GM12873 (cell line): ENCODE measurements at regions not wholly inside any gene's neighbourhood (a gene's known extent, or its start where the extent isn't known, plus 50 kb on each side); places are given as distances from the start of the nearest gene placed in this dataset.

Source experiments
- TF ChIP-seq, protein P1 (sequence below): IDR thresholded peaks from 2 replicates; pipeline ENCODE4 v1.5.1; 2012; ENCODE audit warnings: low read depth, mild to moderate bottlenecking, moderate library complexity, low read length, control low read depth; ENCODE audit not compliant: insufficient read depth; ENCODE audit errors: missing control alignments

DNA sequence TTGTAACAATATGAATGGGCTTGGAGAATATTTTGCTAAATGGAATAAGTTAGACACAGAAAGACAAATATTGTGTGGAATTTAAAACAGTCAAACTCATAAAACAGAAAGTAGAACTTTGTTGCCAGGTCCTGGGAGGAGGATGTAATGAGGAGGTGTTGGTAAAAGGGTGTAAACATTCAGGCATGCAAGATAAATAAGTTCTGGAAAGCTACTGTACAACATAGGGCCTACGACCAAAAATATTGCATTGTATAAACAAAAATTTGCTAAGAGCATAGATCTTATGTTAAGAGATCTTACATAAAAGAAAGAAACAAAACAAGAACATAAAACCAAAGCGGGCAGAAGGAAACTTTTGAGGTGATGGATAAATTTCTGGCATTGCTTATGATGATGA lies 1907.8 kb upstream of the PCDH20 start:
- TF ChIP-seq, protein P1, sequence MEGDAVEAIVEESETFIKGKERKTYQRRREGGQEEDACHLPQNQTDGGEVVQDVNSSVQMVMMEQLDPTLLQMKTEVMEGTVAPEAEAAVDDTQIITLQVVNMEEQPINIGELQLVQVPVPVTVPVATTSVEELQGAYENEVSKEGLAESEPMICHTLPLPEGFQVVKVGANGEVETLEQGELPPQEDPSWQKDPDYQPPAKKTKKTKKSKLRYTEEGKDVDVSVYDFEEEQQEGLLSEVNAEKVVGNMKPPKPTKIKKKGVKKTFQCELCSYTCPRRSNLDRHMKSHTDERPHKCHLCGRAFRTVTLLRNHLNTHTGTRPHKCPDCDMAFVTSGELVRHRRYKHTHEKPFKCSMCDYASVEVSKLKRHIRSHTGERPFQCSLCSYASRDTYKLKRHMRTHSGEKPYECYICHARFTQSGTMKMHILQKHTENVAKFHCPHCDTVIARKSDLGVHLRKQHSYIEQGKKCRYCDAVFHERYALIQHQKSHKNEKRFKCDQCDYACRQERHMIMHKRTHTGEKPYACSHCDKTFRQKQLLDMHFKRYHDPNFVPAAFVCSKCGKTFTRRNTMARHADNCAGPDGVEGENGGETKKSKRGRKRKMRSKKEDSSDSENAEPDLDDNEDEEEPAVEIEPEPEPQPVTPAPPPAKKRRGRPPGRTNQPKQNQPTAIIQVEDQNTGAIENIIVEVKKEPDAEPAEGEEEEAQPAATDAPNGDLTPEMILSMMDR, result no peak

DNA sequence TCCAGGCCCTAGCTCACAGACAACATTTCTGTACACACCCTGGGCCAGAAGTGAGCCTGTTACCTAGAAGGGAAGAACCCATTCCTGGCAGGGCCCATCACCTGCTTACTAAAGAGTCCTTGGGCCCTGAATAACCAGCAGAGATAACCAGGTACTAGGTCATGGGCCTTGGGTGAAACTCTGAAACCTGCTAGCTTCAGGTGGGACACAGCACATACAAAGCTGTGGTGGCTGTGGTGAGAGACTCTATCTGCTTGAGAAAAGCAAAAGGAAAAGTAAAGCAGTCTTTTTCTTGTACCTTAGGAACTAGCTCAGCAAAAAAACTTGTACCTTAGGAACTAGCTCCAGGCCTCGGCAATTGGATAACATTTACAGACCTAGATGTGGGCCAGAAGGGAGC lies 1895.9 kb upstream of the PCDH20 start:
- TF ChIP-seq, protein P1, result no peak

DNA sequence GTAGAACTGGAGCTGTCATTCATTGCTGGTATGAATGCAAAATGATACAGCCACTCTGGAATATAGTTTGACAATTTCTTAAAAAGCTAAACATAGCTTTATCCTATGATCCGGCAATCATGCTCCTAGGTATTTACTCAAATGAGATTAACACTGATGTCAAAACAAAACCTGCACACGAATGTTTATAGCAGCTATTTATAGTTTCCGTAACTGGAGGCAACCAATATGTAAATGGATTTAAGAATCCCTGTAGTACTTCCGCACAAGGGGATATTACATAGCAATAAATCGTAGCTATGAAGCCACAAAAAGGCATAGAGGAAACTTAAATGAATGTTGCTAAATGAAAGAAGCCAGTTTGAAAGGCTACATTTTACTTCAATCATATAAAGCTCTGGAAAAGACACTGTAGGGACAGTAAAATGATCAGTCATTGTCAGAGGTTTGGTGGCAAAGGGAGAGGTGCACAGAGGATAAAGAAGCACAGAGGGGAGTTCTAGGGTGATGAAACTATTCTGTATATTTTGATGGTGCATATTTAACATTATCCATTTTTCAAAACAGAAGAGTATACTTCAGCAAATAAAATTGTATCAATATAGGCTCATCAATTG lies 1893.0 kb upstream of the PCDH20 start:
- TF ChIP-seq, protein P1, result no peak

DNA sequence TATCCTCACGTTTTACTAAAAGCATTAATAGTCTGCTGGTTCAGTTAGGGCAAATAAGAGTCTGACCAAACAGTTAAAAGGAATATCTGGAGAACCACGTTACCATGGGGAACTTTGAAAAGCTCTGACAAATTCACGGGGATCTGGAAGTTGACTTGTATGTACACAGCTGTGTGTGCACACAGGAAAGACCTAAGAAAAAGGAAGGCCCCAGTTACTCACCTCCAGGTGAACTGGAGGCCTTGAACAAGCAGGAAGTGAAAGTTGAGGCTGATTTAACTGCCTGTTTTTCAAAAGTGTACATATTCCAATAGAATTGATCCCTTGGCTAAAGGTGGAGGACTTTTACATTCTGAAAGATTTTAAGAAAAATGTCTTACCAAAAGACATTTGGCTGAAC lies 1891.6 kb upstream of the PCDH20 start:
- TF ChIP-seq, protein P1, result no peak

DNA sequence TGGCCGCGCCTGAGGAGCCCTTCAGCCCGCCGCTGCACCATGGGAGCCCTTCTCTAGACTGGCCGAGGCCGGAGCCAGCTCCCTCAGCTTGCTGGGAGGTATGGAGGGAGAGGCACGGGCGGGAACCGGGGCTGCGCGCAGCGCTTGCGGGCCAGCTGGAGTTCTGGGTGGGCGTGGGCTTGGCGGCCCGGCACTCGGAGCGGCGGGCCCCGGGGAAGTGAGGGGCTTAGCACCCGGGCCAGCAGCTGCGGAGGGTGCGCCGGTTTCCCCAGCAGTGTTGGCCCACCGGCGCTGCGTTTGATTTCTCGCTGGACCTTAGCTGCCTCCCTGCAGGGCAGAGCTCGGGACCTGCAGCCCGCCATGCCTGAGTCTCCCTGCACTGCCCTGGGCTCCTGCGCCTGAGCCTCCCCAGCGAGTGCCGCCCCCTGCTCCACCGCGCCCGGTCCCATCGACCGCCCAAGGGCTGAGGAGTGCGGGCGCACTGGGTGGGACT lies 1890.0 kb upstream of the PCDH20 start:
- TF ChIP-seq, protein P1, result no peak

DNA sequence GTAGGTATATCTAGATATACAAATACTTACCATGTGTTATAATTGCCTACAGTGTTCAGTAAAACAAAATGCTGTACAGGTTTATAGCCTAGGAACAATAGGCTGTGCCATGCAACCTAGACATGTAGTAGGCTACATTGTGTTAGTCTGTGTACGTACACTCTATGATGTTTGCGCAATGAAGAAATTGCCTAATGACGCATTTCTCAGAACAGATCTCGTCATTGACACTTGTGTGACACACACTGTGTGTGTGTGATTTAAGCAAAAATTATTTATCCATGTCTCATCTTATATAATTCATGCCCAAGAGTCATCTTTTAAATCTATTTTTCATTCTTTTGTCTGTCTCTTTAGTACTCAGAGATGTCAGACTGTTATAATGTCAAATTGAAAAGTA lies 1888.8 kb upstream of the PCDH20 start:
- TF ChIP-seq, protein P1, result no peak

DNA sequence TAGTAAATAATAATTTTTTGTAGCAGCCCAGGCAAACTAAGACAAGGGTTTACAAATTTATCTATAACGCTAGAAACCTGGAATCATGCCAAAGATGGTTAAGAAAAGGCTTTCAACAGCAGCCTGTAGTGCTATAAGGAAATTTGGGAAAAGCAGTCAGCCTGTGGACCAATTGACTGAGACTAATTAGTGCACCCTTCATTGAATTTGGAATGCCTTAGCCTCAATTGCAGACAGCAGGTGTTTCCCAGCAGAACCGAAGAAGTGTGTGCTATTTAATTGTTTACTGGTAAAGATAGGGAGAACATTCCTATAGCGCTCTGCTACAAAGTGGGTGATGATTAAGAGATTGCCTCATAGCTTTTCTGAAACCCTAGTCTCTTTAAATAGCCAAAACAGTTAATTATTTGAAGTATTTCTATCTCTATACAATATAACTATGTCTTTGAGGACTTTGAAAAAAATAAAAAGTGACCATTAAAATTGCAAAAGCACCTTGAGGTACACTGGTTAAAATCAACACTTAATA lies 1884.3 kb upstream of the PCDH20 start:
- TF ChIP-seq, protein P1, result no peak
